Urothelium cell line (cell line): ENCODE measurements at regions not wholly inside any gene's neighbourhood (a gene's known extent, or its start where the extent isn't known, plus 50 kb on each side); places are given as distances from the start of the nearest gene placed in this dataset.

Experiments
- DNase-seq: peaks from one replicate; pipeline ENCODE4 v3.0.0; 2011; ENCODE audit warnings: low spot score, mixed read lengths
- FAIRE-seq: peaks from 2 replicates; lab custom pipeline; 2011; peaks lifted over from hg19 to GRCh38; lab: Jason Lieb, UNC

DNA sequence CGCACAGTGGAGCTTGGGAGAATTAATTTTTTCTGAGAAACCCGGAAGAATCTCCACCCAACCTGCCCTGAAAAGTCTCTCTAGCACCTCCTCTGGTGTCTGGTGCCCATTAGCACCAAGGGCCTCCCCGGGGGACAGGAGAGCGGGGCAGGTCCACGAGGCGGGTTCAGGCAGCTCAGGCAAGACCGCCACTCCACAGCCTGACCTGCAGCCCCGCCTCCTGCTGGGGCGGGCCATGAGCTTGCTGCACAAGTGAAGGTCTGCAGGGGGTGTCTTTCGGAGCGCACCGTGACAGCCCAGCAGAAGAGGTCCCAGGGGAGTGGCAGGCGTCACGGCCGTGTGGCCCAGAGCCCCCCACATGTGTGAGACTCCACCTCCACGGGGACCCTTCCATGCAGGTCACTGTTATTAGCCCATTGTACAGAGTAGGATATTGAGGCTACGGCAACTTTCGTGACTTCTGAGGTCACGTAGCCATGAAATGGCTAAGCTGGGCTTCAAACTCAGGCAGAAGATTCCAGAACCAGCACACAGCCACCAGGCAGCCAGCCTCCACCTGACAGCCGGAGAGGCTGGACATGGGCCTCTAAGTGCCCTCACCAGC lies 63.9 kb upstream of the SLCO4A1 start:
- peak; percentile 69 for FAIRE-seq

DNA sequence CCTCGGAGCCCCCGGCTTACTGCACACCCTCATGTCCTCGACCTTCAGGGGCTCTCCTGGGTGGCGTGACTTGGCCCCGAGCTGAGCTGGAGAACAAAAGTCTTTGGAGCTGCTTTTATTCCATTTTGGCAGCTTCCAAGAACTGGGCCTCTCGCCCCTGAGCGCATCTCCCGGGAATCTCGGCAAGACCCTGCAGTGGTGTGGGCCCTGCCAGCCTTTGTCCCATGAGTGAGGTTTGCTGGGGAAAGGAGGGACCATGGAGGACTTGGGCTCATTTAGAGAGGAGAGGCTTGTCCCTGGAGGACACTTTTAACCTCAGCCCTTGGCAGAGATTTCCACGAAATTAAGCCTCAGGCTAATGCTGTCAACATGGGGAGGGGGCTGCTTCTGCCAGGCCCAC lies 62.3 kb upstream of the SLCO4A1 start:
- DNase-seq (peak; percentile 37), FAIRE-seq (no peak)

More for the DNA sequence above, 63.9 kb upstream of the SLCO4A1 start:
- no peak for DNase-seq

DNA sequence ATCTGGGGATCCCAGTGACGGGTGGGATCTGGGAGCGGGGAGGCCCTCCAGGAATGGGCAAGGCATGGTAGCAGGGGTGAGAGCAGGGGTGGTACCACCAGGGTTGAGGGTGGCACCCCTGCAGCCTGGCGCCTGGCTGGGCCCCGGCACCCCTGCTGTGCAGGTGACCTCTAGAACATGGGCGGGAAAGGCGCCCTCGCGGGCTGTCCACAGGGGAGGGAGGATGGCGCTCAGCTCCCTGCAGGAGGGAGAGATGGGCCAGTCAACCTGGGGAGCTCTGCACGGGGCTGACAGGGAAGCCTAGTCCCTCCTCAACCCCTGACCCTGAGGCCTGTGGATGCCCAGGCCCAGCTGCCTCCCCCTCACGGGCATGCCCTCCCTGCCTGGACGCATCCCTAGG lies 61.6 kb upstream of the SLCO4A1 start:
- FAIRE-seq (no peak), DNase-seq (no peak)

DNA sequence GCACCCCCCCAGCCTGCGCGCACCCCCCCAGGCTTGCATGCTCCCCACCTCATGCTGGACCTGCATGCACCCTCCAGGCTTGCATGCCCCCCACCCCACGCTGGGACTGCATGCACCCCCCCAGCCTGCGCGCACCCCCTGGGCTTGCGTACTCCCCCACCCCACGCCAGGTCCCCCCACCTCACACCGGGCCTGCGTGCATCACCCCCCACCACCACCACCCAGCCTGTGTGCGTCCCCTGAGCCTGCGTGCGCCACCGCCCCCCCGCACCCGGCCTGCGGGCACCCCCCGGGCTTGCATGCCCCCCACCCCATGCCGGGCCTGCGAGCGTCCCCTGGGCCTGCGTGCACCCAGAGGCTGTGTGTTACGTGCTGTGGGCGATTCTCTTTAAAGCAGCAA lies 61.0 kb upstream of the SLCO4A1 start:
- DNase-seq (no peak), FAIRE-seq (no peak)

DNA sequence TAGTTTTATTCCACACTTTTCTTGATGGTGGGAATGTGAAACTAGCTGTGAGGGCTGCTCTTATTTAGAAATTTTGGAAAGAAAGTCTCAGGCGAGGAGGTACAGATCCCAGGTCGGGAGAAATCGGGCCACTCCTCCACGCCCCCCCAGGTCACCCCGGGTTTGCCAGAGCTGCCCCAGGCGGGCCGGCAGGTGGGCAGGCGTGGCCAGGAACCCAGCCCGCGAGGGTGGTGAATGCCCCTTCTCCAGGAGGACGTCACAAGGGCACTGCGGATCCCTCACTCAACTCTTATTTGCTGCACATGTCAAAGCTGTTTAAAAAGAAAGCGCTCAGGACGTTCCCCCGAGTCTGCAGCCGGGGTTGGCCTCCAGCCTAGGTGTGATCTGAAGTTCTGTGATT lies 60.5 kb upstream of the SLCO4A1 start:
- FAIRE-seq (no peak), DNase-seq (no peak)

DNA sequence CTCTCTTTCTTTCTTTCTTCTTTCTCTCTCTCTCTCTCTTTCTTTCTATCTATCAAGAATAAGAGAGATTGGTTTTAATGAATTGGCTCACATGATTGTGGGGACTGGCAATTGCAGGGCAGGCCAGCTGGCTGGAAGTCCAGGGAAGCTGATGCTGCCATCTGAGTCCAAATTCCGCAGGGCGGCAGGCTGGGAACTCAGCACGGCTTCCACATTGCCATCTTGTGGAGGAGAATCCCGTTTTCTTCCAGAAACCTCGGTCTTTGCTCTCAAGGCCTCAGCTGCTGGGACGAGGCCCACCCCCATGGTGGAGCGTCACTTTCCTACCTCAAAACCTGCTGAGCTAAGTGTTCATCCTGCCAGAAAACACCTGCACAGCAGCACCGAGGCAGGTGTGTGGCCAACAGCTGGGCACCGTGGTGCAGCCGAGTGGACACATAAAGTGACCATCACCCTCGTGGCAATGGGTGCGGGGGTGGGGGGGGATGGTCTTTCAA lies 58.8 kb upstream of the SLCO4A1 start:
- FAIRE-seq (no peak), DNase-seq (peak; percentile 47)

DNA sequence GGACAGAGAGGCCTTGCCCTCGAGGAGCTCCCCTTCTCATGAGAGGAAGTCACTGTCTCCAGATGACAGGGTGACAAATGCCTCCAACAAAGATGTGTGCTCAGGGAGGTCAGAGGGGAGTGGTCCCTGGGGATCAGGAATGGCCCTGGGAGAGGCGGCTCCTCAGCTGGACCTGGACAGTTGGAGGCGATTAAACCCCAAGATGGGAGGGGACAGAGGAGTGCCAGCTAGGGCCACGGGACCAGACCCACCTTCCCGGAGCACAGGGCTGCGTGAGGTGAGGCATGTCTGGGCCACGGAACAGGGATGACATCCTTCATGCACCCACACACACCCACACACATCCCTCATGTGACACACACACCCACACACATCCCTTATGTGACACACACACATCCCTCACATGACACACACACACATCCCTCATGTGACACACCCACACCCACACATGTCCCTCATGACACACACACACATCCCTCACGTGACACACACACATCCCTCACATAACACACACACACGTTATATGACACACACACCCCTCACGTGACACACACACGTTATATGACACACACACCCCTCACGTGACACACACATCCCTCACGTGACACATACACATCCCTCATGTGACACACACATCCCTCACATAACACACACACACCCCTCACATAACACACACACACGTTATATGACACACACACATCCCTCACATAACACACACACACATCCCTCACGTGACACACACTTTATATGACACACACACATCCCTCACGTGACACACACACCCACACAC lies 57.4 kb upstream of the SLCO4A1 start:
- DNase-seq: no peak
- FAIRE-seq: peak; percentile 100

DNA sequence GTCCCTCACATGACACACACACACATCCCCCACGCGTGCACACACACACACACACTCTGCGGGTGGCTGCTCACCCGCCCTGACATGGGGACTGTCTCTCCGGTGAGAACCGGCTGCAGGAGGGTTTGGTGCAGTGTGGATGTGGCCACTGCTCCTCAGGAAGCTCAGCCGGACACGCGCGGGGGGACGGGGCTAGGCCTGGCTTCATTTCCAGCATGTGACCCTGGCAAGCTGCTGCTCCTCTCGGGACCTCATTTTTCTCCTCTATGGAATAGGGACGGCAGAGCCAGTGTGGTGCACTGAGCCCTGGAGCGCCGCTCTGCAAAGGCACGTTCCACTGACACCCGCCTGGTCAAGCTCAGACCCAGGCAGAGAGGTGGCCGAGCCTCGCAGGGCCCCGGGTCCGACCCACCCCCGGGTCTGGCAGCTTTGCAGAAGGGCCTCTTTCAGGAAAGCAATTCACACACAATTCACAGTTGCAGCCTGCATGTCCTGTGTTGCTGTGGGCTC lies 56.8 kb upstream of the SLCO4A1 start:
- DNase-seq (no peak), FAIRE-seq (no peak)

DNA sequence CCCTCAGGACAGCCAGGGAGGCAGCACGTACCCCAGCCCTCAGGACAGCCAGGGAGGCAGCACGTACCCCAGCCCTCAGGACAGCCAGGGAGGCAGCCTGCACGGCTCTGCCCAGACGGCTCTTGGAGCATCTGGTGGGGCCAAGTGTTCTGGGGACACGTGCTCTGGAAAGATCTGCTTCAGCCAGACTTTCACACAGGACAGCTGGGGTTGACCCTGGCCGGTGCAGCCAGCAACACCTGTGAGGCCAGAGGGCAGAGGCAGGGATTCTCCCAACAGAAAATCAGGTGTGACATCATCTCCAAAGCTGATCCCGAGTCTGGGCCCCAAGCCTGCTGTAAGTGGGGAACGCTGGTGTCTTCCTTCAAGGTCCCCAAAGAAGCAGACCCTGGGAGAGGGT lies 55.5 kb upstream of the SLCO4A1 start:
- DNase-seq (no peak), FAIRE-seq (no peak)

DNA sequence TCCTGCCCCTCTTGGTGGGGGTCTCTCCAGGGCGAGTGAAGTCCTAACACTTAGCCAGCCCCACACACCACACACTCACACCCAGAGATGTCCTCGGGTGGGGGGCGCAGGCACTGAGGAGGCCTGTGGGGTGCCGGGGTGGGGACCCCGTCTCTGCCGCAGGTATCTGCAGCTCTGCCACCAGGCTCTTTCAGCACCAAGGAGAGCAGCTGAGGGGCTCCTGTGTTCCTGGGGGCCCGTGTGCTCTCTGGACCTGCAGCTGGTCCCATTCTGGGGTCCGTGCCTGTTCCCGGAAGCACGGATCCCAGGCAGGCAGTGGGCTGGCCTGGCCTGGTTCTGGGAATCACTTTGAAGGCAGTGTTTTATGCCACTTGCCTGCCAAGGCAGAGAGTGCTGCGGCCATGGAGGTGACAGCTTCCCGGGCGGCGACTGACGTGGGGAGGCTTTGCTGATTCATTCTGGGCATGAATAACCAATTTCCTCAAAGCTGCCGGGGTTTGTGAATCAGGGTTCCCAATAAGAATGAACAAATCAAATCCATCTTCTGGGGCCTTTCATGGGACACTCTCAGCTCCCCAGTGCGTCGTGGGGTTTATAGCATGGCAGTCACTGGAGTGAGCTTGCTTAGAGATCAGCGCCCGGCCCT lies 54.4 kb upstream of the SLCO4A1 start:
- FAIRE-seq (no peak), DNase-seq (peak; percentile 62)

DNA sequence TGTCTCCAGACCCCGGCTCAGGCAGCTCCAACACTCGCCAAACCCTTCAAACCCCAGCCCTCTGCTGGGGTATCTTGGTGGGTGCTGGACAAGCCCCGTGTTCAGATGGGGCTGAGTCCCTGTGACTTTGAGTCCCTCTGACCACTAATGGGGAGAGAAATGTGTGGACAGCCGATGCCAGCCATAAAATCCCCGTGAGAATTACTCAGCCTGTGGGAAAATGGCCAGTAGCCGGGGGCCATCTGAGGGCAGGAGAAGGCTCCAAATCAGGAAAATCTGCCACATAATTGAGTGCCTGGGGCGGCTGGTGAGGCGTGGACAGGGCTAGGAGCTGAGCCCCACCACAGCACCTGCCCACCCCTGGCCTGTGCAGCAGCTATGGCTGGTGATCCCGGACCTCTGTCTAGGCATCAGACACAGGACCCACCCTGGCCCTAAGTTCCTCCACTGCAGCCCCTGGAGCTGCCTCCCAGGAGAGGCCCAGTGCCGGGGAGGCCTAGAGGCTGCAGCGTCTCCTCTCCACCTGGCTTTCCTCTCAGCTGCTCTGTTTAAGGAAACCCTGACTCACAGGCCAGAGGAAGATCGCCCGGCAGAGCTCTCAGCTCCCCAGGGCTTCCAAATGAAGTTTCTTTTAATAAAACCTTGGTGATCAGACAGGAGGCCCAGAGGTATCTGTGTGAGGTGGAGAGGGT lies 53.7 kb upstream of the SLCO4A1 start:
- FAIRE-seq (no peak), DNase-seq (no peak)

DNA sequence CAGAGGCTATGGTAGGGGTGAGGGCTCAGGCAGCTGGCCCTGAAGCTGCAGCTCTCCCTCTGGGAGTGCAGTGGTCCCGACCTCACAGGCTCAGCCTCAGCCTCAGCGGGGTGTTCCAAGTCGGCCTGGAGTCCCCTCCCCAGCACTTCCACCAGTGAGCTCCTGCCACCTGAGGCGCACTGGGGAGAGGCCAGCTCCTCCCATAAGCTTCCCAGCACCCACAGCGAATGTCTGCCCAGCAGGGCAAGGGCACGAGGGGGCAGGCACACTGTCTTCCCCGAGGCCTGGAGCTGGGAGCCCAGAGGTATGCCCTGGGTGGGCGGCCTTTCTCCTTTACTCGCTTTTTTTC lies 53.2 kb upstream of the SLCO4A1 start:
- no peak for FAIRE-seq
- no peak for DNase-seq

DNA sequence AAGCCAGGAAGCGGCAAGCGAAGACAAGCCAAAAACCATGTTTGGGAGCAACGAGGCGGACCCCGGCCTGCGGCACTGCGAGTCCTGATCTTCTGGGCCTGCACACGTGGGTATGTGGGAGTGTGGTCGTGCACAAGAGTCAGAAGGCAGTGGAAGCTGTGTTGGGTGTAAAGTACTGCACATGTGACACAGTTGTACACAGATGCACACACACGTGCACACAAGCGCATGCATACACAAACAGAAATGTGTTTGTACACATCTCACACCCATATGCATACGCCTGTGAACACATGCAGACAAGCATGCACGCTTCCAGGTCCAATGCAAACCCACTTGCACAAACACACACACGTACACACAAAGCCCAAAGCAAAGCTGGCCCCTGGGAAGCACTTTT lies 52.6 kb upstream of the SLCO4A1 start:
- no peak for DNase-seq
- peak; percentile 96 for FAIRE-seq

DNA sequence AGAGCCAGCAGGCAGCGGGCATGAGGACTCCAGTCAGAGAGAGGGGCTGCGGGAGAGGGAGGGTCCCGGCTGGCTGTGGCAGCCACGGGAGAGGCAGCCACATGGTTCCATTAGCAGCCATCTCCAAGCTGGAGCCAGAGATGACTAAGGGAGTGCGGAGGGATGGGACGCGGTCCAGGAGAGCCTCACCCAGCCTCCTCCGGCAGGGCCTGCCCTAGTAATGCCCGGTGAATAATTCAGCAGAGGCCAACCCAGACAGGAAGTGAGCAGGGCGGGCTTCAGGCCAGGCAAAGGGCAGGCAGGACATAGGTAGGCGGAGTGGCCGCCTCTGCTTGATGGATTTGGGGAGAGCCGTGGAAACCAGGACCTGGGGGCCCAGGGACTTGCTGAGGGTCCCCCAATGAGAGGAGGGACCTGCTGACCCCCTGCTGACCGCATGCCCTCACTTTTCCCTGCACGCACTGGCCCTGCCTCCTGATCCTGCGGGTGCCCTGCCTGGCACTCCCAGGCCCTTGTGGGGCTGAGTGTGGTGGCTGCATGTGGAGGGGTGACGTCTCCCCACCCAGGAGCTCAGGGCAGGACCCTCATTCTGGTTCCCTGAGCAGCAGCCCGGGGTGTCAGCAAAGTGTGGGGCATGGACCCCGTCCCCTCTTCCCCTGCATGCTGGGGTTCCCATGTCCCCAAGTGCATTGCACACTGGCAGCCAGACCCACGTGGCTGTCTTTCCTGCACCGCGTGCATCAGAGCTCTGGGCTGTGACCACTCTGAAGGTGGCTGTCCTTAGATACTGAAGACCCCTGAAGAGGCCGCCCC lies 51.8 kb upstream of the SLCO4A1 start:
- DNase-seq (peak; percentile 95), FAIRE-seq (peak; percentile 52)

DNA sequence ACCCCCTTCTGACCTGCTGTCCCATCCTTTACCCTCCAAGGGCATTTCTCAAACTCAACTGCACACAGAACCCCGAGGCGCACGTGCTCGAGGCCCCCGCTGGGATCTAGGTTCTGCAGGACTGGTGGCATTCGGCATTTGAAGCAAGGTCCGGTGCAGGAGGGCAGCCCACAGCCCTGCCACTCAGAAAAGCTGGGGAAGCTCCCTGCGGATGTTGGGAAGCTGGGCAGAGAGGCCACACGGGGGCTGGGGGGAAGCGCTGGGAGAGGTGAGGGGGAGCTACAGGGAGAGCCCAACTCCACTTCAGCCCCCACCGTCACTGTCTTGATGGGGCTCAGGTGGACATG lies 51.2 kb upstream of the SLCO4A1 start:
- FAIRE-seq: peak; percentile 23
- no peak for DNase-seq

DNA sequence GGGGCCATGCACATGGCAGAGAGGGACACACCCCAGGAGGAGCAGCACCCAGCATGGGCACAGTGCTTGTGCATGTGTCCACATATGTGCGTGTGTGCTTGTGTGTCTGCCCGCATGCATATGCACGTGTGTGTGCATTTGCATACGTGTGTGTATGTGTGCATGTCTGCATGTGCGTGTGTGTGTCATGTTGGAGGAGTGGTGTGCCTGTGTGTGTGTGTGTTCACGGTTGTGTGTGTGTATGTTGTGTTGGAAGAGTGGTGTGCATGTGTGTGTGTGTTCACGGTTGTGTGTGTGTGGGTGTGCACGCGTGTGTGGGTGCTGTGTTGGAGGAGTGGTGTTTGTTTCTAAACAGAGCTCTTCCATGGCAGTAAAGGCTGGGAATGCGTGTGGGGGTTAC lies 50.7 kb upstream of the SLCO4A1 start:
- FAIRE-seq (peak; percentile 99), DNase-seq (no peak)
